ENCODE measurements at regions not wholly inside any gene's neighbourhood (a gene's known extent, or its start where the extent isn't known, plus 50 kb on each side); places are given as distances from the start of the nearest gene placed in this dataset.

- Histone ChIP-seq H3K4me3 (no peak overlapping the region), H3K36me3 (no peaks in the 10 kb centered on the region), H3K27me3 (no peaks in the 10 kb centered on the region), H3K4me1 (peaks cover 18 to 54% of the 10 kb centered on the region in 2 donors), H3K27ac (peak overlapping the region; percentile 86 to 91), H3K9me3 (no peaks in the 10 kb centered on the region)
- no peak for DNase-seq (ENCODE audit: low spot score in 2 of 2)
- intact Hi-C loops (cut with DNase I) = loop anchor here (1.0 kb wide), 1 partner anchor 13 kb away; no protein-coding TSS in a partner anchor
- no peak for TF ChIP-seq CTCF (IDR thresholded peaks at IDR 0.05)
These were observed 223.0 kb downstream of the LTN1 start for GRCh38 chr21:28769683-28770082.

GRCh38 chr21:28768753-28769152, 223.9 kb downstream of the LTN1 start:
- Histone ChIP-seq H3K4me3 (no peak overlapping the region), H3K4me1 (peaks cover 18 to 48% of the 10 kb centered on the region in 2 donors), H3K27ac (peak overlapping the region; percentile 86 to 91), H3K27me3 (no peaks in the 10 kb centered on the region), H3K9me3 (no peaks in the 10 kb centered on the region), H3K36me3 (no peaks in the 10 kb centered on the region)
- no peak for DNase-seq (ENCODE audit: low spot score in 2 of 2)
- intact Hi-C loops (cut with DNase I) = no loop called here
- no peak for TF ChIP-seq CTCF (IDR thresholded peaks at IDR 0.05)

- no peak overlapping the region for H3K4me3 ChIP-seq
- no peaks in the 10 kb centered on the region for H3K36me3 ChIP-seq
- H3K27me3 ChIP-seq = no peaks in the 10 kb centered on the region
- intact Hi-C loops (cut with DNase I) = no loop called here
- no peaks in the 10 kb centered on the region for H3K9me3 ChIP-seq
- peaks cover 18 to 43% of the 10 kb centered on the region in 2 donors for H3K4me1 ChIP-seq
- TF ChIP-seq CTCF (IDR thresholded peaks at IDR 0.05) = no peak
- no peak overlapping the region for H3K27ac ChIP-seq
- no peak for DNase-seq (ENCODE audit: low spot score in 2 of 2)
These were observed 225.2 kb downstream of the LTN1 start for GRCh38 chr21:28767523-28767922.

GRCh38 chr21:28763809-28764418, 228.8 kb downstream of the LTN1 start:
- Histone ChIP-seq H3K4me3 (no peak overlapping the region), H3K27me3 (no peaks in the 10 kb centered on the region), H3K27ac (no peak overlapping the region), H3K4me1 (peaks cover 2 to 24% of the 10 kb centered on the region in 2 donors), H3K9me3 (no peaks in the 10 kb centered on the region), H3K36me3 (no peaks in the 10 kb centered on the region)
- intact Hi-C loops (cut with DNase I) = no loop called here
- TF ChIP-seq CTCF (IDR thresholded peaks at IDR 0.05) = no peak
- no peak for DNase-seq (ENCODE audit: low spot score in 2 of 2)

- H3K27me3 ChIP-seq = no peaks in the 10 kb centered on the region
- H3K36me3 ChIP-seq = no peaks in the 10 kb centered on the region
- H3K27ac ChIP-seq = peak overlapping the region in 1 of 2 donors; percentile 25
- H3K9me3 ChIP-seq = no peaks in the 10 kb centered on the region
- H3K4me3 ChIP-seq = no peak overlapping the region
- DNase-seq (ENCODE audit: low spot score in 2 of 2) = no peak
- no peak for TF ChIP-seq CTCF (IDR thresholded peaks at IDR 0.05)
- H3K4me1 ChIP-seq = peaks cover 4 to 28% of the 10 kb centered on the region in 2 donors
- intact Hi-C loops (cut with DNase I) = no loop called here
These were observed 230.3 kb downstream of the LTN1 start for GRCh38 chr21:28762357-28762735.
